ENCODE measurements at regions not wholly inside any gene's neighbourhood (a gene's known extent, or its start where the extent isn't known, plus 50 kb on each side); places are given as distances from the start of the nearest gene placed in this dataset.
"Not testable (repeated sequence)": the region's sequence is repeated elsewhere in the genome, so short reads cannot be mapped to it uniquely, and the experiment has no call there.

GRCh38 chr13:30535046-30535445 lies 69.3 kb upstream of the HMGB1 start:
- no peaks in the 10 kb centered on the region for H3K36me3 ChIP-seq (ENCODE audit: control insufficient read depth, insufficient read depth, low read length)
- no peak for DNase-seq (ENCODE audit: extremely low read depth, insufficient read length)
- TF ChIP-seq CTCF (IDR thresholded peaks at IDR 0.05; ENCODE audit: insufficient read depth, low read length, poor library complexity, severe bottlenecking) = no peak
- no peaks in the 10 kb centered on the region for H3K27me3 ChIP-seq (replicated peaks; ENCODE audit: control insufficient read depth, insufficient read depth, low read length)
- no peak overlapping the region for H3K4me3 ChIP-seq (replicated peaks; ENCODE audit: low read depth, low read length)

GRCh38 chr13:30545320-30545719 lies 72.4 kb upstream of the USPL1 start:
- Histone ChIP-seq H3K4me3 (replicated peaks; ENCODE audit: low read depth, low read length) (no peak overlapping the region), H3K27me3 (replicated peaks; ENCODE audit: control insufficient read depth, insufficient read depth, low read length) (no peaks in the 10 kb centered on the region), H3K36me3 (ENCODE audit: control insufficient read depth, insufficient read depth, low read length) (no peaks in the 10 kb centered on the region)
- no peak for DNase-seq (ENCODE audit: extremely low read depth, insufficient read length)
- no peak for TF ChIP-seq CTCF (IDR thresholded peaks at IDR 0.05; ENCODE audit: insufficient read depth, low read length, poor library complexity, severe bottlenecking)

GRCh38 chr13:30548046-30548445 lies 69.7 kb upstream of the USPL1 start:
- H3K4me3 ChIP-seq (replicated peaks; ENCODE audit: low read depth, low read length); H3K27me3 ChIP-seq (replicated peaks; ENCODE audit: control insufficient read depth, insufficient read depth, low read length); DNase-seq (ENCODE audit: extremely low read depth, insufficient read length); H3K36me3 ChIP-seq (ENCODE audit: control insufficient read depth, insufficient read depth, low read length): not testable (repeated sequence)

- H3K36me3 ChIP-seq (ENCODE audit: control insufficient read depth, insufficient read depth, low read length) = no peaks in the 10 kb centered on the region
- H3K4me3 ChIP-seq (replicated peaks; ENCODE audit: low read depth, low read length) = no peak overlapping the region
- H3K27me3 ChIP-seq (replicated peaks; ENCODE audit: control insufficient read depth, insufficient read depth, low read length) = no peaks in the 10 kb centered on the region
- peak; percentile 56 for TF ChIP-seq CTCF (IDR thresholded peaks at IDR 0.05; ENCODE audit: insufficient read depth, low read length, poor library complexity, severe bottlenecking)
- DNase-seq (ENCODE audit: extremely low read depth, insufficient read length) = no peak
These were observed 66.5 kb upstream of the USPL1 start for GRCh38 chr13:30551189-30551588.

GRCh38 chr13:30552567-30552966 lies 65.2 kb upstream of the USPL1 start:
- H3K36me3 ChIP-seq (ENCODE audit: control insufficient read depth, insufficient read depth, low read length) = no peaks in the 10 kb centered on the region
- H3K4me3 ChIP-seq (replicated peaks; ENCODE audit: low read depth, low read length) = no peak overlapping the region
- DNase-seq (ENCODE audit: extremely low read depth, insufficient read length) = no peak
- no peaks in the 10 kb centered on the region for H3K27me3 ChIP-seq (replicated peaks; ENCODE audit: control insufficient read depth, insufficient read depth, low read length)
- TF ChIP-seq CTCF (IDR thresholded peaks at IDR 0.05; ENCODE audit: insufficient read depth, low read length, poor library complexity, severe bottlenecking) = no peak

- H3K36me3 ChIP-seq (ENCODE audit: control insufficient read depth, insufficient read depth, low read length) = no peaks in the 10 kb centered on the region
- DNase-seq (ENCODE audit: extremely low read depth, insufficient read length) = no peak
- TF ChIP-seq CTCF (IDR thresholded peaks at IDR 0.05; ENCODE audit: insufficient read depth, low read length, poor library complexity, severe bottlenecking) = no peak
- no peak overlapping the region for H3K4me3 ChIP-seq (replicated peaks; ENCODE audit: low read depth, low read length)
- H3K27me3 ChIP-seq (replicated peaks; ENCODE audit: control insufficient read depth, insufficient read depth, low read length) = no peaks in the 10 kb centered on the region; the same call in 1 of the 2 replicates
These were observed 58.4 kb upstream of the USPL1 start for GRCh38 chr13:30559274-30559673.
